Osteoblast (primary cell): ENCODE measurements at regions not wholly inside any gene's neighbourhood (a gene's known extent, or its start where the extent isn't known, plus 50 kb on each side); places are given as distances from the start of the nearest gene placed in this dataset.

Source experiments
- DNase-seq: peaks from one replicate; pipeline ENCODE4 v3.0.0; 2011; ENCODE audit warnings: low spot score, mixed read lengths; ENCODE audit not compliant: insufficient read length; ENCODE audit errors: missing footprints
- H2AFZ ChIP-seq: 2 replicates; pipeline ENCODE4 v1.6.0; 2011; ENCODE audit warnings: mild to moderate bottlenecking, low read length
- H3K27ac ChIP-seq: 2 replicates; pipeline ENCODE4 v1.5.1; 2011; ENCODE audit warnings: mild to moderate bottlenecking, low read depth, low read length, moderate library complexity
- H3K27me3 ChIP-seq: 2 replicates; pipeline ENCODE4 v1.6.0; 2012; ENCODE audit warnings: mild to moderate bottlenecking, control low read depth, inconsistent platforms, low read length, moderate library complexity; ENCODE audit not compliant: insufficient read depth
- H3K36me3 ChIP-seq: 2 replicates; pipeline ENCODE4 v1.5.1; 2011; ENCODE audit warnings: mild to moderate bottlenecking, low read length, control low read depth, moderate library complexity; ENCODE audit not compliant: insufficient read depth
- H3K4me1 ChIP-seq: 2 replicates; pipeline ENCODE4 v1.5.1; 2011; ENCODE audit warnings: mild to moderate bottlenecking, low read length, control low read depth, moderate library complexity; ENCODE audit not compliant: insufficient read depth
- H3K4me2 ChIP-seq: 2 replicates; pipeline ENCODE4 v1.6.0; 2011; ENCODE audit warnings: mild to moderate bottlenecking, low read length; ENCODE audit not compliant: insufficient read depth
- H3K4me3 ChIP-seq: fragments of 200-600 bp; sonication (generic); 3 replicates; pipeline ENCODE4 v1.5.1; 2012; ENCODE audit warnings: mild to moderate bottlenecking, low read length, inconsistent platforms; ENCODE audit not compliant: insufficient read depth
- H3K79me2 ChIP-seq: 2 replicates; pipeline ENCODE4 v1.6.0; 2012; ENCODE audit warnings: mild to moderate bottlenecking, low read length, control low read depth, inconsistent platforms; ENCODE audit not compliant: insufficient read depth
- H3K9me3 ChIP-seq: 2 replicates; pipeline ENCODE4 v1.5.1; 2011; ENCODE audit warnings: low read depth, low read length, control low read depth
- H4K20me1 ChIP-seq: 2 replicates; pipeline ENCODE4 v1.6.0; 2012; ENCODE audit warnings: mild to moderate bottlenecking, low read length, control low read depth; ENCODE audit not compliant: insufficient read depth
- TF ChIP-seq, protein P1 (sequence below): IDR thresholded peaks from 2 replicates; pipeline ENCODE4 v1.5.1; 2011; ENCODE audit warnings: mild to moderate bottlenecking, low read depth, low read length, moderate library complexity; ENCODE audit errors: extremely low read depth

- no peaks in the 10 kb centered on the region for H3K36me3 ChIP-seq
- no peak overlapping the region for H3K4me3 ChIP-seq
- DNase-seq, result no peak
- H2AFZ ChIP-seq, result no peak overlapping the region
- H3K79me2 ChIP-seq, result no peaks in the 10 kb centered on the region
- no peaks in the 10 kb centered on the region for H3K27me3 ChIP-seq
- TF ChIP-seq, protein P1, sequence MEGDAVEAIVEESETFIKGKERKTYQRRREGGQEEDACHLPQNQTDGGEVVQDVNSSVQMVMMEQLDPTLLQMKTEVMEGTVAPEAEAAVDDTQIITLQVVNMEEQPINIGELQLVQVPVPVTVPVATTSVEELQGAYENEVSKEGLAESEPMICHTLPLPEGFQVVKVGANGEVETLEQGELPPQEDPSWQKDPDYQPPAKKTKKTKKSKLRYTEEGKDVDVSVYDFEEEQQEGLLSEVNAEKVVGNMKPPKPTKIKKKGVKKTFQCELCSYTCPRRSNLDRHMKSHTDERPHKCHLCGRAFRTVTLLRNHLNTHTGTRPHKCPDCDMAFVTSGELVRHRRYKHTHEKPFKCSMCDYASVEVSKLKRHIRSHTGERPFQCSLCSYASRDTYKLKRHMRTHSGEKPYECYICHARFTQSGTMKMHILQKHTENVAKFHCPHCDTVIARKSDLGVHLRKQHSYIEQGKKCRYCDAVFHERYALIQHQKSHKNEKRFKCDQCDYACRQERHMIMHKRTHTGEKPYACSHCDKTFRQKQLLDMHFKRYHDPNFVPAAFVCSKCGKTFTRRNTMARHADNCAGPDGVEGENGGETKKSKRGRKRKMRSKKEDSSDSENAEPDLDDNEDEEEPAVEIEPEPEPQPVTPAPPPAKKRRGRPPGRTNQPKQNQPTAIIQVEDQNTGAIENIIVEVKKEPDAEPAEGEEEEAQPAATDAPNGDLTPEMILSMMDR, result no peak
- no peak overlapping the region for H3K4me2 ChIP-seq
- no peaks in the 10 kb centered on the region for H3K9me3 ChIP-seq
- H3K4me1 ChIP-seq, result no peaks in the 10 kb centered on the region
- no peaks in the 10 kb centered on the region for H4K20me1 ChIP-seq
- no peak overlapping the region for H3K27ac ChIP-seq
Measured at GRCh38 chr17:72244494-72244893, 123.7 kb downstream of the SOX9 start.

GRCh38 chr17:72244956-72245355 lies 124.1 kb downstream of the SOX9 start:
- no peaks in the 10 kb centered on the region for H3K9me3 ChIP-seq
- H3K36me3 ChIP-seq, result no peaks in the 10 kb centered on the region
- H4K20me1 ChIP-seq, result no peaks in the 10 kb centered on the region
- H3K4me1 ChIP-seq, result no peaks in the 10 kb centered on the region
- H3K4me2 ChIP-seq, result no peak overlapping the region
- no peak overlapping the region for H2AFZ ChIP-seq
- no peak for DNase-seq
- TF ChIP-seq, protein P1, result no peak
- H3K27ac ChIP-seq, result no peak overlapping the region
- H3K4me3 ChIP-seq, result no peak overlapping the region
- H3K79me2 ChIP-seq, result no peaks in the 10 kb centered on the region
- no peaks in the 10 kb centered on the region for H3K27me3 ChIP-seq

GRCh38 chr17:72249441-72249840 lies 128.6 kb downstream of the SOX9 start:
- TF ChIP-seq, protein P1, result no peak
- H3K9me3 ChIP-seq, result no peaks in the 10 kb centered on the region
- H3K27ac ChIP-seq, result no peak overlapping the region
- H3K79me2 ChIP-seq, result no peaks in the 10 kb centered on the region
- no peaks in the 10 kb centered on the region for H4K20me1 ChIP-seq
- H3K4me2 ChIP-seq, result no peak overlapping the region
- no peak overlapping the region for H2AFZ ChIP-seq
- DNase-seq, result no peak
- no peaks in the 10 kb centered on the region for H3K4me1 ChIP-seq
- no peaks in the 10 kb centered on the region for H3K36me3 ChIP-seq
- no peak overlapping the region for H3K4me3 ChIP-seq
- peaks cover 6% of the 10 kb centered on the region for H3K27me3 ChIP-seq

GRCh38 chr17:72250206-72250605 lies 129.4 kb downstream of the SOX9 start:
- H3K4me2 ChIP-seq, result no peak overlapping the region
- no peak overlapping the region for H3K27ac ChIP-seq
- no peaks in the 10 kb centered on the region for H3K4me1 ChIP-seq
- no peaks in the 10 kb centered on the region for H3K9me3 ChIP-seq
- H2AFZ ChIP-seq, result no peak overlapping the region
- no peaks in the 10 kb centered on the region for H4K20me1 ChIP-seq
- H3K36me3 ChIP-seq, result no peaks in the 10 kb centered on the region
- no peak overlapping the region for H3K4me3 ChIP-seq
- no peak for DNase-seq
- TF ChIP-seq, protein P1, result no peak
- peaks cover 6% of the 10 kb centered on the region for H3K27me3 ChIP-seq
- H3K79me2 ChIP-seq, result no peaks in the 10 kb centered on the region
